Glutamatergic neuron (in vitro differentiated cells): ENCODE measurements at regions not wholly inside any gene's neighbourhood (a gene's known extent, or its start where the extent isn't known, plus 50 kb on each side); places are given as distances from the start of the nearest gene placed in this dataset.

Experiments
- DNase-seq: peaks from one replicate; pipeline ENCODE4 v3.0.0; 2022
- H3K27ac Mint-ChIP-seq: one replicate; pipeline ENCODE4 v1.8.0; 2020; ENCODE audit warnings: mild to moderate bottlenecking, mixed read lengths, inconsistent platforms; ENCODE audit not compliant: unreplicated experiment
- H3K27me3 Mint-ChIP-seq: one replicate; pipeline ENCODE4 v1.8.0; 2020; ENCODE audit warnings: mild to moderate bottlenecking, moderate library complexity, mixed read lengths, inconsistent platforms; ENCODE audit not compliant: unreplicated experiment
- H3K36me3 Mint-ChIP-seq: one replicate; pipeline ENCODE4 v1.8.0; 2020; ENCODE audit warnings: mild to moderate bottlenecking, mixed read lengths, inconsistent platforms; ENCODE audit not compliant: unreplicated experiment
- H3K4me1 Mint-ChIP-seq: one replicate; pipeline ENCODE4 v1.8.0; 2020; ENCODE audit warnings: mild to moderate bottlenecking, low read depth, mixed read lengths, inconsistent platforms; ENCODE audit not compliant: unreplicated experiment
- H3K4me3 Mint-ChIP-seq: one replicate; pipeline ENCODE4 v1.8.0; 2020; ENCODE audit warnings: mild to moderate bottlenecking, mixed read lengths, inconsistent platforms; ENCODE audit not compliant: unreplicated experiment
- H3K9me3 Mint-ChIP-seq: one replicate; pipeline ENCODE4 v1.8.0; 2020; ENCODE audit warnings: mild to moderate bottlenecking, moderate library complexity, mixed read lengths, inconsistent platforms; ENCODE audit not compliant: unreplicated experiment
- CTCF ChIP-seq: fragments of 200-600 bp; sonication (generic); IDR thresholded peaks from one replicate; pipeline ENCODE4 v1.5.0; 2021; ENCODE audit not compliant: partially characterized antibody, unreplicated experiment

- DNase-seq: no peak
- no peak for TF ChIP-seq CTCF
- no peak overlapping the region for H3K27ac Mint-ChIP-seq
- H3K4me3 Mint-ChIP-seq: no peak overlapping the region
- H3K4me1 Mint-ChIP-seq: no peaks in the 10 kb centered on the region
- no peaks in the 10 kb centered on the region for H3K27me3 Mint-ChIP-seq
- no peaks in the 10 kb centered on the region for H3K9me3 Mint-ChIP-seq
- no peaks in the 10 kb centered on the region for H3K36me3 Mint-ChIP-seq
Measured at GRCh38 chr12:53857666-53858065, 81.0 kb upstream of the HOXC13 start.

GRCh38 chr12:53860426-53861345 lies 77.9 kb upstream of the HOXC13 start:
- no peaks in the 10 kb centered on the region for H3K4me1 Mint-ChIP-seq
- H3K36me3 Mint-ChIP-seq: no peaks in the 10 kb centered on the region
- no peaks in the 10 kb centered on the region for H3K9me3 Mint-ChIP-seq
- no peak for TF ChIP-seq CTCF
- DNase-seq: no peak
- H3K27ac Mint-ChIP-seq: no peak overlapping the region
- no peak overlapping the region for H3K4me3 Mint-ChIP-seq
- no peaks in the 10 kb centered on the region for H3K27me3 Mint-ChIP-seq

- DNase-seq: no peak
- H3K27me3 Mint-ChIP-seq: no peaks in the 10 kb centered on the region
- no peak for TF ChIP-seq CTCF
- no peak overlapping the region for H3K4me3 Mint-ChIP-seq
- H3K27ac Mint-ChIP-seq: no peak overlapping the region
- H3K4me1 Mint-ChIP-seq: no peaks in the 10 kb centered on the region
- no peaks in the 10 kb centered on the region for H3K36me3 Mint-ChIP-seq
- H3K9me3 Mint-ChIP-seq: no peaks in the 10 kb centered on the region
Measured at GRCh38 chr12:53862206-53862605, 76.4 kb upstream of the HOXC13 start.

GRCh38 chr12:53862831-53863230 lies 75.8 kb upstream of the HOXC13 start:
- Mint-ChIP-seq H3K27ac (no peak overlapping the region), H3K27me3 (no peaks in the 10 kb centered on the region), H3K4me1 (no peaks in the 10 kb centered on the region), H3K36me3 (no peaks in the 10 kb centered on the region), H3K4me3 (no peak overlapping the region), H3K9me3 (no peaks in the 10 kb centered on the region)
- TF ChIP-seq CTCF: no peak
- DNase-seq: no peak

GRCh38 chr12:53866727-53867126 lies 71.9 kb upstream of the HOXC13 start:
- H3K9me3 Mint-ChIP-seq: no peaks in the 10 kb centered on the region
- no peaks in the 10 kb centered on the region for H3K36me3 Mint-ChIP-seq
- H3K4me1 Mint-ChIP-seq: no peaks in the 10 kb centered on the region
- no peak for DNase-seq
- no peak overlapping the region for H3K27ac Mint-ChIP-seq
- TF ChIP-seq CTCF: no peak
- no peak overlapping the region for H3K4me3 Mint-ChIP-seq
- H3K27me3 Mint-ChIP-seq: no peaks in the 10 kb centered on the region
